HS-27A (cell line): ENCODE measurements at regions not wholly inside any gene's neighbourhood (a gene's known extent, or its start where the extent isn't known, plus 50 kb on each side); places are given as distances from the start of the nearest gene placed in this dataset.

Experiments
- DNase-seq: peaks from one replicate; pipeline ENCODE4 v3.0.0-alpha.2; 2012; ENCODE audit warnings: low read depth, missing footprints

- DNase-seq: no peak
These were observed 519.1 kb downstream of the IQCM start for GRCh38 chr4:149296503-149296902.

GRCh38 chr4:149296084-149296483, 519.6 kb downstream of the IQCM start:
- DNase-seq: no peak

DNA sequence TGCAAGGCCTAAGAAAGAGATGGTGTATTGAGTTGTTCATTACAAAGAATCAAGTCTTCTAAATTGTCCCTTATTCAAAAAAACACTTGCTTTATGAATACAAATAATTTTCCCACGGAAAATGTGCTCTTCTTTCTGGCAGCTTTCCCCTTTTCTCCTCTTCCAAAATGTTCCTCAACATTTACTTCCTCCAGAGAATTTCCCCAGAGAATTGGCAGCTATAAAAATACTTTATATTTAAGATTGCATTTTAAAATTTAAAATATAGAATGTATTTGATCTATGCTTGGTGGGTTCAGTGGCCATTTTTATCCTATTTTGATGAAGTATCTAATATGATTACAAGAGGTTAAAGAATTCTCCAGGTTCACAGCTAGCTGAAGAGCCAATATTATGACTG, 521.0 kb downstream of the IQCM start:
- DNase-seq: no peak

GRCh38 chr4:149293046-149293649, 522.5 kb downstream of the IQCM start:
- no peak for DNase-seq

GRCh38 chr4:149292425-149293007, 523.1 kb downstream of the IQCM start:
- DNase-seq: no peak

- peak; percentile 49 for DNase-seq
These were observed 524.2 kb downstream of the IQCM start for GRCh38 chr4:149291463-149291862.

DNA sequence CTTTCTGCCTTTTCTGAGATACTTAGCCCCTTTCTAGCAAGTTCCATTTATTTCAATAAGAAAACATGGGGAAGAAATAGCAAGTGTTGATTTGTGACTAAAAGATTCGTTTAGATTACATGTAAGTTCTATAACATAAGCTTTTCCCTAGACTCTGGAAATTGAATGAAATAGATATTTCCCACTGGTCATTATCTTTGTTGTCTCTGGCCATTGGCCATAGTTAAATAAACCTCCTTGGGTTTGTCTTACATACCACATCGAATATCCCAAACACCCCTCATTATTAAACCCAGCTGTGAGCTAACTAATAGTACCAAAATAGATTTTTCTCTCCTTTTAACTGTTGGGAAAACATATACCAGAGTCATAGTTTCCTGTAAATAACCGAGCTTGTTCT, 534.8 kb downstream of the IQCM start:
- no peak for DNase-seq

GRCh38 chr4:149279776-149280175, 535.9 kb downstream of the IQCM start:
- no peak for DNase-seq

GRCh38 chr4:149279331-149279730, 536.3 kb downstream of the IQCM start:
- no peak for DNase-seq

- no peak for DNase-seq
These were observed 537.9 kb downstream of the IQCM start for GRCh38 chr4:149277705-149278104.

DNA sequence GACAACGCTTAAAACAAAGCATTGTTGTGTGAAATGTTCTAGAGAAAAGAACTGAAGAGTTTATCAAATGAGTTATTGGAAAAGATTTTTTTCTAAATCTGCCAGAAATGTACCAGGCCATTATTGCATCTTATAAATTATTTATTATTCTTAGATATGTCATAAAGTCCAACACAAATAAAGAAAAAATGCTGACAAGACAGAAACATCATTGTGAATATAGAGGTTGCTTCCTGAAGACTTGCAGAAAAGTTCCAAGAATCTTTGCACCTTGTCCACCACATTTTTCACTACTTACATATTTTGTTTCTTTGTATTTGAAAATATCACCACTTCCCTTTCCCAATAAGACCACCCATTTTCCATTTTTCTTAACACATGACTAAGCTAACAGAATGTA, 545.8 kb downstream of the IQCM start:
- DNase-seq: no peak

GRCh38 chr4:149266301-149266700, 549.3 kb downstream of the IQCM start:
- DNase-seq: no peak

DNA sequence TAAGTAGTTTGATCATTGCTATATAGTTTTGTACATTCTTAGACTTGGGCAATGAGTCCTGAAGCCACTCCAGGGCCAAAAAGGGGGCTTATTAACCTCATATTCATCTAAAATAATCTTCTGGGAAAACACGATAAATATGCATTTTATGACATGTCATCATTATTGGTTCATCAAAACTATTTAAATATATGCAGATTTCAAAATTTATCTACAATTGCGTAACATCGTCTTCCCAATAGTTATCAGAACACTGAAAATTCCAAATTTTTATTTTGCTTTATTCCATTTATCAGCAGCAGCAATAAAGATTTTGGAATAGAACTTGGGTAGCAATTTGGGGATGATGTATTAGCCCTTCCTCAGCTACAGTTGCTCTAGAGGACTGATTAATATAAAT, 550.0 kb downstream of the IQCM start:
- no peak for DNase-seq

DNA sequence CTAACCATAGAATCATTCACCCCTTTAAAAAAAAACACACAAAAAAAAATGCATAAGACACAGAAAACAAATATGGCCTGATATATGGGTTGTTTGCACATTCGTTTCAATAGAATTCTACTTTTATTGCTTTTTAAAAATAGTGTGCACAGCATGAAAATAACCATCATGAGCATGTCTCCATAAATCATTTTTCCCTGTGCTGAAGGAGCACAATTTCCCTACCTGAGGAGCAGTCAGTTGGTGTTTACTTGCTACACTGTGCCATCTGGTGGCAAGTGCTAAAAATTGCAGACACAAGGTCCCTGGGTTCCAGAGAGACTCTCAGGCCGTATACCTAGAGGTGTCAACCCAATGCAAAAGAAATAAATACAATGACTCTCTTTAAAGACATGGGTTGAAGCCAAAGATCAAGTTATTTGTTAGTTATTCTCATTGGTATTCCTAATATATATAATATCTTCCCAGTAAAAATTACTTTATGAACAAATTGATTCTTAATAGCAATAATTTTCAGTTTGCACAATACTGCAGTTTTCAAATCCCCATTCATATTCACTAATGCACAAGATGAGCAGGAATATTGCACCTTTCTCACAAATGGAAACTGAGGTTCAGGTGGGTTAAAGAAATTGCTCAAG, 551.4 kb downstream of the IQCM start:
- DNase-seq: peak; percentile 45

GRCh38 chr4:149248191-149248764, 567.4 kb downstream of the IQCM start:
- no peak for DNase-seq

- DNase-seq: no peak
These were observed 568.5 kb downstream of the IQCM start for GRCh38 chr4:149247164-149247563.

DNA sequence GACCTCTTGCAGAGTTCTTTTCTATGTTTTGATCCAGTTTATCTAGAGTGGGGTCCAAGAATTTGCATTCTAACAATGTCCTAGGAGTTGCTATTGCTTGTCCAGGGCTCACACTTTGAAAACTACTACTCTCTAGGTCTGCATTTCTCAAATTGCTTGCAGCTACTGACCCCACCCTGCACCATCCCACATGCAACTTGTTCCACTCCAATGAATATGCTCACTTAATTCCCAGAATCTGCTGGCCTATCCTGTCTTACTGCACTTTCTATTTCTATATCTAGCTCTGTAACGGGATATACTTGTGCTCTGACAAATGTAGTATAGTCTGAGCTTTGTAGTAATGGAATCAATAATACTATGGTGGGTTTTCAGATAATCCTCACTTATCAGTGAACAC, 570.3 kb downstream of the IQCM start:
- DNase-seq: no peak

DNA sequence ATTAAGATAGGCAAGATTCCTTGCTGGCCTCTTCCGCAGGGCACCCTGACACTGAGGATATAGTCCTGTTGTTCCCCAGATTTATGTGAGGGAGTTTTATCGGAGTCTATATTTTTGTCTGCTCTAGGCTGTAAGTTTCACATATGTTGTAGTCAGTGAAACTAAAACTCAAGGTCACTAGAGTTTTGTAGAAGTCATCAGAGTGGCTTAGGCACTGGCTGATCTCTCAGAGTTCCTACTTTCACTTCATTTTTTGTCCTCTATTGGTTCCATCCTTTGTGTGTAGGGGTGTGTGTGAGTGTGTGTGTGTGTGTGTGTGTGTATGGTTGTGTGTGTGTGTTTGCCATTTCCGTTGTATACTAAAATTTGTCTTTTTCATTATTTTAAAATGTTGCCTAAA, 577.5 kb downstream of the IQCM start:
- no peak for DNase-seq

DNA sequence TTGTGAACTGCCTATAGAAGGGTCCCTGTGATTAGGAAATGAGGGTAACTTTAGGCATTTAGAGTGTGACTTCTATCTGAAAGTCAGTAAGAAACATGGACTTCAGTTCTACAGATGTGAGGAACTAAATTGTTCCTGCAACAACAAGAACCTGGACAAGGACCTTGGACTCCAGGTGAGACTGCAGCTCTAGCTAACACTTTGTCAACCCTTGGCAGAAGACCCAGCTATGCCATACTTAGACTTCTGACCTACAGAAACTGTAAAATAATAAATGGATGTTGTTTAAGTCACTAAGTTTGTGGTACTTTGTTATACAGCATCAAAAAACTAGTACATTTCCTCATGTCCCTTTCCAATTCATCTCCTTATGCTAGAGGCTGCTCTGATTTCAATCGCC, 580.8 kb downstream of the IQCM start:
- no peak for DNase-seq

DNA sequence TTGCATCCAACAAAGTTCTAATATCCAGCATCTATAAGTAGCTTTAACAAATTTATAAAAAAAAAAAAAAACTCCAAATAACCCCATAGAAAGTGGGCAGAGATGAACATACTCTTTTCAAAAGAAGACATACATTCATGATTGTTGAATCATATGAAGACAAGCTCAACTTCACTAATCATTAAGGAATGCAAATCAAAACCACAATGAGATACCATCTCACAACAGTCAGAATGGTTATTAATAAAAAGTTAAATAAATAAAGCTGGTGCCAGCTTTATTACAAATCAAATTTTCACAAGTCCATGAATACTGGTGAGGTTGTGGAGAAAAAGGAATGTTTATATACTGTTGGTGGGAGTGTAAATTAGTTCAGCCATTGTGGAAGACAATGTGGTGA, 592.0 kb downstream of the IQCM start:
- peak; percentile 68 for DNase-seq

DNA sequence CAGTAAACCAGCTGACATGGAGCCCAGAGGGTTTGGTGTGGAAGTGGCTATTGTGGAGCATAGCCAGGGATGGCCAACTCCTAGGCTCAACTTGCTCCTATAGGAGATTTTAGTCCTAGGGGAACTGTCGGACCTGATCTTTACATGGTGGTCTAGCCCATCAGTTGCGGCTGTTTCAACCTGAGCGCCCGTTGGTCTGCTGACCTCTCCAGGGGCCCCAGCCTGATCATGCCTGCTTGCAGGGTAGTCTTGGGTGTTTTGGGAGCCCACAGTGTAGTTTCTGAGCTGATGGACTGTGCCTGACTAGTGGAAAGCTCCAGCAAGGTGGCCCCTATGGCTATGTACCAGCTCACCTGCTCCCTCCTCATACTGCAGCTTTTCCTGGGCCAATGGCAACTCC, 597.0 kb downstream of the IQCM start:
- no peak for DNase-seq

DNA sequence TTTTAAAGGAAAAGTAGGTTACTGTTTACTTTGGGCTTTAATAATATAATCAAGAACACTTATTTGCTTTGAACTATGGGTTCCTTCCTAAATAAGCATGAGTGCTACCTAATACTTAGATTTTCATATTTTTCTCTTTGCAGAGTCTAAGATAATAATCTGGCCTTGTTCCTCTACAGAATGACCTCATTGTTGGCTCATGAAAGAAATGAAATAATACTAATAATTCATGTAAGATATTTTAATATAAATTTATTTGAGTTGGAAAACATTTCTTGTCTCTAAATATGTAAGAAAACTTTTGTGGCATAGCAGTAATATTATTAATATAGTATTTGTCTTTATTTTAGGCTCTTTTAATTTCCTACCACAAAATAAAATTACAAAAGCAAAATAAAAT, 601.3 kb downstream of the IQCM start:
- no peak for DNase-seq

DNA sequence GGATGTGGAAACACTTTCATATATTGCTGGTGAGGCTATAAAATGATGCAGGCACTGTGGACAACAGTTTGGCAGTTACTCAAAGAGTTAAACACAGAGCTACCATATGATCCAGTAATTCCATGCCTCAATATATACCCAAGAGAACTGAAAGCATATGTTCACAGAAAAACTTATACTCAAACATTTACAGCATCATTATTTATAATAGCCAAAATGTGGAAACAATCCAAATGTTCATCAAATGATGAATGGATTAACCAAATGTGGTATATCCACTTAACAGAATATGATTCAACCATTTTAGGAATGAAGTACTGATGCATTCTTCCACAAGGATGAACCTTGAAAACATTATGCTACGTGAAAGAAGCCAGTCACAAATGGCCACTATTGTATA, 603.8 kb downstream of the IQCM start:
- no peak for DNase-seq
